ENCODE measurements at regions not wholly inside any gene's neighbourhood (a gene's known extent, or its start where the extent isn't known, plus 50 kb on each side); places are given as distances from the start of the nearest gene placed in this dataset.
"Not testable (repeated sequence)": the region's sequence is repeated elsewhere in the genome, so short reads cannot be mapped to it uniquely, and the experiment has no call there.

DNA sequence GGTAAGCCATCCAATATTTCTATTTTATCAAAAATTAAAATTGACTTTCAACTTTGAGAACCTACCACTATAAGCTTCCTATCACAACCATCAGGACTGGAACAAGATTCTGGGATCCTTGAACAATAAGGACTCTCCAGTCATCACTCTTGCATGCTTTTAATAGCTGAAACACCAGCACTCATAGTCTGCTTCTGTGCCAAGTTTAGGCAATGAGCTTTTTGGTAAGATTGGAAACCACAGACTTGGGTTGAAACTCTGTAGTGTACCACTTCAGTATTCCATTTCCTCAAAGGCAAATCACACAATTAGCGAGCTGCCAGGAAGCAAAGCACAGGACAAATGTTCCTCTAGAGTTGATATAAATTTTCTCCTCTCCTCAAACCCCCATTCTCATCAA is 1065.8 kb upstream of the SLC39A10 start:
- DNase-seq: no peak

DNA sequence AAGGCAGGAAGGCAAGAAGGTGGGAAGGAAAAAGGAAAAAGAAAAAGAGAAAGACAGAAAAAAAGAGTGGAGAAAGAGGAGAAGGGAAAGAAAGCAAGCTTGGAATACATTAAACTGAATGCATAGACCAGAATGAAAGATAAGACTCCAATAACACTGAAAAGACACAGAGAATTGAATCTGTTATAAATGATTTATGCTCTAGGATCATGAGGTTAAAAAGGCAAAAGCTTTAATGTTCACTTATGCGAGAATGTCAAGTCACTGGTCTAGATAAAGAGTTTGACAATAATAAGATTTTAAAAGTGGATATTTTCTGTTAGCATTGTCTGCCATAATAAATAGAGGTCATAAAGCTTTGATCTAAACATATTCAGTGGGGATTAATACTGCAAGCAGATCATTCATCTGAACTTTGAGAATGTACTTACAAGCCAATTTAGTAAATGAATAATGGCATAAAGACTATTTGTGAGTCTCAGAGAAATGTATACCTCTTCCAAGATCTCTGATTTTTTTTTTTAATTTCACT is 1069.2 kb upstream of the SLC39A10 start:
- DNase-seq: no peak

DNA sequence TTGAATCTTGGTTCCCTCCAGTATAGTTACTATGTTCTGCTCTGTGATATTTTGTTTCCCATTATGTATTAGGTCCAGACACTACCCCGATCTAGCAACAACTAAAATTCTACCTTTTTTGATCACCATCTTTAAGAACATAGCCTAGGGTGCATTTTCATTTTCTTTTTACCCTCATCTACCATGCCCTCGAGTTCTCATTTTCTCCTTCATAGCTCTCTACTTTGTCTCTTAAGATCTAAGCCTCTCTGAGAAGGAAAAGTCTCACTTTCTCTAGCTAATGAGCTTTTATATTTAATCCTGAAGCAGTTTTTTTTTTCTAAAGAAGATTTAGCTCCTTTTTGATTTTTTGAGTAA is 1089.4 kb upstream of the SLC39A10 start:
- DNase-seq: no peak

DNA sequence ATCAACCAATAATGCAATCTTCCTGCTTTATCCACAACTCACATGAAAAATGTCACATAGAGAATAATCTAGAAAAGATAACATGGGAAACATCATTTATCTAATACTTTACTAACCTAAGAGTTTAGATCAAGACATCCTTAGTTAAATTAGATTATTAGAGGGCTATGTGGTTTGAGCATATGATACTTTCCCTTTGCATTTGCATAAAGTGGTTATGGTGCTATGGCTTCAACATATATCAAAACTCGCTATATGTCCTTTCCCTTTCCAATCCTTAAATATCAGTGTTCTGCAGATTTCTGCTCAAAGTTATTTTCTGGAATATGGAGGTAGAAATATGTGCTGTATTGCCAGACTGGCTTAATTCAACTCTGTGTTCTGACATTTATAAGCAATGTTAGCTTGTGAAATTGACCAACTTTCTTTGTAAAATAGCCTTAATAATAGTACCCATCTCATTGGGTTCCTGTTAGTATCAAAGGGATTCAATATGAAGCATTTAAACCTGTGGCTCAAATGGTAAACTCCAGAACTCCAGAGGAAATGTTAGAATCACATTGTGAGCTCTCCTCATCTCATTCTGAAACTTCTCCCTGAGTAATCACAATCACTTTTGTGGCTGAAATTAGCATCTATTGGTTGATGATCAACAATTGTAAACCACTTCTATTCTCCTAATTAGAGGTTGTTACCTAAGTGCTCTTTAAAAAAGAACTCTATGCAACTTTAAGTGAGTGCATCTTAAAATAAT is 1089.9 kb upstream of the SLC39A10 start:
- DNase-seq: no peak

DNA sequence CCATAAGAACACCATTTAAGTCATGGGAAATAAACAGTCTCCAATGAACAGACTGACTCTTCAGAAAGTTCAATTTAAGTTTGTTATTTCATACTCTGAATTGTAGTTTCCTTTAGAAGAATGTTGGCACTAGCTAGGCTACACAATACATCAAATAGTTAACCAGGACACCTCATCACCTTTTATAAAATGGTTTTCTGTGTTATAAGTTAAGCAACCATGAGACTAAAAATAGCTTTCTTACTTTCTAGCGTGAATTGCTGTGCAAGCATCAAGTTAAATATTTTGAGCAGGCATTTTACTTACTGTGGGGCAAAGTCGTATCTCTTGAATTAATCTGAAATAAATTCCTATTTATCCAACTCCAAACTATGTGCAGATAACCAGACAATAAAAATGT is 1092.6 kb upstream of the SLC39A10 start:
- no peak for DNase-seq

DNA sequence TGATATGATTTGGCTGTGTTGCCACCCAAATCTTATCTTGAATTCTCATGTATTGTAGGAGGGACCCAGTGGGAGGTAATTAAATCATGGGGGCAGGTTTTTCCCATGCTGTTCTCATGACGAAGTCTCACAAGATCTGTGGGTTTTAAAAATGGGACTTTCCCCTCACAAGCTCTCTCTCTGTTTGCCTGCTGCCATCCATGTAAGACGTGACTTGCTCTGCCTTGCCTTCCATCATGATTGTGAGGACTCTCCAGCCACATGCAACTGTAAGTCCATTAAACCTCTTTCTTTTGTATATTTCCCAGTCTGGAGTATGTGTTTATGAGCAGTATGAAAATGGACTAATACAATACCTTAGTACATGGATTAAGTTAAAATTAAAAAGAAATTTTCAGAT is 1094.7 kb upstream of the SLC39A10 start:
- no peak for DNase-seq

DNA sequence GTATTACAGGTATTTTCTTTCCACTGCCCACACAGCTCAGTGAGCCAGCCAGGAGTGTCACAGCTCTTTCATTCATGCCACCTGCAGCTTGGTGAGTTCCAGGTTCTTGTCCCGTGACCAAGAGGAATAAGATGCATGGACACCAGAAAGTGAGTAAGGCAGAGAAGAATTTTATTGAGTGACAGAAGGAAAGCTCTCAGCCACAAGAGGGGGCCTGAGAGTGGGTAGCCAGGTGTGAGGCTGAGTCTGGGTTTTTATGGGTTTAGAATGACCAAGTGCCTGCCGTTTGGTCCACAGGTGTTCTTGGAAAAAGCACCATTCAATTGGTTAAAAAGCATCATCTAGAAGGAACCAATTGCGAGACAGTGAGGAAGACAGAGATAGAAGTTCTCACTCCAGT is 1097.1 kb upstream of the SLC39A10 start:
- DNase-seq: no peak

DNA sequence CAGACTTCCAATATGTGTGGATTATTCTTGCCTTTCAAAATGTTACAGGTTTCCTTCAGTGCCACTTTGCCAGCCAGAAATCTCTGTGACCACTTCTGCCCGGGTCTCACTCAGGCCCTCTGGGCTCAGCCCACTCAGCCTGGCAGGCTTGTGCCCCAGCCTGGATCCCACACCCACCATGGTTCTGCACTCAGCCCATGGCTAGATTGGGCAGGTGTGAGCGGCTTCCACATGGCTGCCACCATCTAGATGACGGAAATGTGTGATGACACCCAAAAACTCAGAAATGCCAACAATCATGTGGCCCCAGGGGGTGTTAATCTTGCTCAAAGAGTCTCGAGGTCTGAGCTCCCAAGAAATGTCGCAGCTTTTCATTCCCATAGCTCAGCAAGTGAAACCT is 1097.5 kb upstream of the SLC39A10 start:
- DNase-seq: no peak

DNA sequence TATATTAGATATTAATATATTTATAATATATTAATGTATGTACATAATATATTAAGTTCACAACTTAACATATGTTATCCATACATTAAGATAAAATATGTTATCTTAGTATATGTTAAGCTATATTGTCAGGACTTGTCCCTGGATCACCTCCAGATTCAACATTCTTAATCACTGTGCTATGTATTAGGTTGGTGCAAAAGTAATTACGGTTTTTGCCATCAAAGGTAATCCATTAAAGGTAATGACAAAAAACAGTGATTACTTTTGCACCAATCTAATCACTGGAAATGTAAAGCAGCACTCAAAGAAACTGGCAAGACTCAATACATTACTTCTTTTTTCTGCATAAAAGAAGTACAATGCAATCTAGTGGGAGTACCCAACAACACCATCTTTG is 1099.0 kb upstream of the SLC39A10 start:
- no peak for DNase-seq

DNA sequence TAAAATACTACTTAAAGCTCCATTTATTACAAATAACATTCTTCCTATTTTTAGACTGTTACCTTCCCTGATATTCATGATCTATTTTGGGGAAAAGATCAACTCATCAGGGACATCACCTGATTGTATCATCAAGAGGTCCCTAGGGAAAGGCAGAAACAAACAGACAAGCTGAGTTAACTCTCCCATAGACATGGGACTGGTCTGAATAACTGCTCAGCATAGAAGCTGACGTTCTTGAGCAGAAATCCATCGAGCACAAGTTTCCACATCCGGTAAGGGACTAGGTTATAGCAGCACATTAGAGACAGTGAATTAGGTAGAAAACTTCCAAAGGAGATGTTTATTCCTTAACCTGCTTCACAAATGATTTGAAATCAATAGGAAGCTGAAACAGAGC is 1100.4 kb upstream of the SLC39A10 start:
- DNase-seq: no peak

DNA sequence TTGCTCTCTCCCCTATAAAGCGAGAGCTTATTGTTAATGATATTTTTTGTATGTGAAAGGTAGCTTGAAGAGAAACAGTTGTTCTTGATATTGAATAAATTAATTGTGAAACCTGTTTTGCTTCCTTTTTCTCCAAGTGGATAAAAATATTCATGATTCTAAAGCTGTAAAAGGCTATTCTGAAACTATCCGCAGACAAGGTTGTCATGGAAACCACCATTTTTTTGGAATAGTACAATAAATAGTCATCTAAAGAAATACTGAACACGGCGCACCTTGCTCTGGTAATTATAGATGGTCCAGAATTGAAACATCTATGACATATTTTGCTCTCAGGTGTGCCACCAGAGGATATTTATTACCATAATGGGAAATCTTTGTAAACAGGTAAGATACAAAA is 1103.0 kb upstream of the SLC39A10 start:
- no peak for DNase-seq

DNA sequence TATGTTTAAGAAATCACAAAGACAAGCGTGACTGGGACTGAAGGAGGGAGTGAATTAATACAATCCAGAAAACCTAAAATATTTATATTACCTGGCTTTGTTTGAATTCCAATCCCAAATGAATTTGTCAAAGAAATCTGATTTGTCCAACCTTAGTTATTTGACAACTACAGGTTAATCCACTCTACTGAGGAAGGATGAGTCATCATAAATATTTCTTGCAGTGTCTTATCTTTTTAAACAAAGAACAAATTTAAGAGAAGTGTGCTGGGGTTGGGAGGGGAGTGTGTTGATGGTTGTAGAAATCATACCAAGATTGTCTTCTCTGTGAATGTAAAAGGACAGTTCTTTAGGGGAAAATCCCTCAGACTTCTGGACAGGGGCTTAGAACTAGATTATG is 1106.3 kb upstream of the SLC39A10 start:
- no peak for DNase-seq

DNA sequence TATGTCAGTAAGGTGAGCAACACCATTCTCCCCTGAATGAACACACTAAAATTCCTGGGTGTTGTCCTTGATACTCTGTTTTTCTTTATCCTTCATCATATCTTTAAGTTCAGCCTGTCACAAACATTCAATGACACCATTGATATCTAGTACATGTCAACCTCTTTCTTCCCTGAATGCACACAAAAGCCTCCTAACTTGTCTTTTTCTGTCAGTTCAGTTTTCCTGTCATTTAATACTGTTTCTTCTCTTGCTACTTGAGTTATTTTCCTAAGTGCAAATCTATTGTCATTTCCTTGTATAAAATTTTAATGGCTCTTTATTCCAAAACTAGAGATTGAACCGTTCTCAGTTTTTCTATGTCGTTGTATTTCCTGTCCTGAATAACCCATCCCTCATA is 1107.6 kb upstream of the SLC39A10 start:
- DNase-seq: no peak

DNA sequence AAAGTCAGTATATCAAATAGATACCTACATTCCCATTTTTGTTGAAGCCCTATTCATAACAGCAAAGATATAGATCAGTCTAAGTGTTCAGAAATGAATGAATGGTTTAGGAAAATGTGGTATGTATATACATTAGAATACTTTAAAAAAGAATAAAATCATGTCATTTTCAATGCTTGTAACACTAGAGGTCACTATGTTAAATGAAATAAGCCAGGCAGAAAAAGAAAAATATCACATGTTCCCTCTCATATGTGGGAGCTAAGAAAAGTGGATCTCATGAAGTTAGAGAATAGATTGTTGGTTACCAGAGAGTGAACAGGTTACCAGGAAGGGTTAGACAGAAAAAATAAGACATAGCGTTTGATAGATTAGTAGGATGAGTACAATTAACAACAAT is 1111.0 kb upstream of the SLC39A10 start:
- DNase-seq: no peak

DNA sequence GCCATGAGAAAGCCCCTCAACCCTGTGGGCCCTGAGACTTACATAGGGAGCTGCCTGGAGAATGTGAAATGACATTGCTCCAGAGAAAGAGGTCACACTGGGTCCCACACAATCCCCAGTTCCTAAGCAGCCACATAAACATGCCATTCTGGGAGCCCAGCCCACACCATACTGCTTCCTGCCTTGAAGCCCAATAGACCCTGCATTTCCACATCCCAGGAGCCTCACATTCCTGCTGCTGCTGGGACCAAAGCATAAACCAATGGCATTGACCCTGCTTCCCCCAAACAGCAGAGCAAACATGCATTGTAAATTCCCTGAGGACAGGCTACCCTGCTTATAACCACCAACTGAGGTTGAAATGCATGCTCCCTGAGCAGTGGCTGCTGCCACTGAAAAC is 1117.6 kb upstream of the SLC39A10 start:
- no peak for DNase-seq

DNA sequence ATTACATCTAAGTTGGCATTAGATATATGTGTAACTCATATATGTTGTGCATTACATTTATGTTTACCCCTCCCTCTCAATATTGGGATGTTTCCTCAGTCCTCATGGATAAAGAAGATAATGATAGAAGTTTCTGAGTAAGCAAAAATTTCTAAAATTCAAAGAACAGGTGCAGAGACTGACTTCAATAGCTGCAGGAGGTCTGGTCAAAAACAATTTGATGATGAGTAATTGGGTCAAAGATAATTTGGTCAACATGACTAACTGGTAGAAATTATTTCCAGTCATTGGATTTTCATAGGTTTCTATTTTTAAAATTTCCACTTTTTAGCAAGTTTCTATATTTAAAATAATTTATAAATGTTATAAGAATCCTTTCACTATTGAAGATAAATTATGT is 1130.9 kb upstream of the SLC39A10 start:
- no peak for DNase-seq

DNA sequence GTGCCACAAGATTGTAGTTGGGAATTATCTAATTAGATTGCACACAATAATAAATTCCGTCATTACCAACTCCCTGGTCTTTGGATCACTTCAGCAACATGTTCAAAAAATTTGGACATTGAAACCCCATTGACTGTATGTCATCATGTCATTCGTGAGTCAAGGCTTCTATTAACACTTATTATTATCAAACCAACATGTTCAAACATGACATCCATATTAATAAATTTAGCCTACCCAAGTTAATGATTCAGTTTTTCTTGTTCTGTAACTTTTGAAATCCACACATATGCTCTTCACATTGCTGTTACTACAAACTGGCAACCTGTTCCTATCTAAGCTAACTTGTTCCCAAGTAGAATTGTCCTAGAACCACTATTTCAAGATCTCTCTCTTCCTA is 1142.7 kb upstream of the SLC39A10 start:
- DNase-seq: no peak

DNA sequence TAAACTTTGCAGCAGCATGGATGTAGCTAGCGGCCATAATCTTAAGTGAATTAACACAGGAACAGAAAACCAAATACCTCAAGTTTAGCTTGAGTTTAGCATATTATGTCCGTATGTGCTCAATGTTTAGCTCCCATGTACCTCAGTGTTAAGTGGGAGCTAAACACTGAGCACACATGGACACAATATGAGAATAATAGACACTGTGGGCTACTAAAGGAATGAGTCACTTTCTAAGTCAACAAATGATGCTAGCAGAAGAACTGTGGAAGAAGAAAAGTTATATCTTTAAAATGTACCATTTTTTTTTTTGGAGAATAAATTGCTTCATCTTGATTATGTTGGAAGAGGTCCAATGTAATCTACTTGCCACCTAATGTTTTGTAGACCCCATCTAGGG is 1146.0 kb upstream of the SLC39A10 start:
- DNase-seq: not testable (repeated sequence)

DNA sequence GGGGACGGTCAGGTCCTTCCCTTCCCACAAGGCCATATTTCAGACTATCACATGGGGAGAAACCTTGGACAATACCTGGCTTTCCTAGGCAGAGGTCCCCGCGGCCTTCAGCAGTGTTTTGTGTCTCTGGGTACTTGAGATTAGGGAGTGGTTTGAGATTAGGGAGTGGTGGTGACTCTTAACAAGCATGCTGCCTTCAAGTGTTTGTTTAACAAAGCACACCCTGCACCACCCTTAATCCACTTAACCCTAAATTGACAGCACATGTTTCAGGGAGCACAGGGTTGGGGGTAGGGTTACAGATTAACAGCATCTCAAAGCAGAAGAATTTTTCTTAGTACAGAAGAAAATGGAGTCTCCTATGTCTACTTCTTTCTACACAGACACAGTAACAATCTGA is 1152.2 kb upstream of the SLC39A10 start:
- not testable (repeated sequence) for DNase-seq

DNA sequence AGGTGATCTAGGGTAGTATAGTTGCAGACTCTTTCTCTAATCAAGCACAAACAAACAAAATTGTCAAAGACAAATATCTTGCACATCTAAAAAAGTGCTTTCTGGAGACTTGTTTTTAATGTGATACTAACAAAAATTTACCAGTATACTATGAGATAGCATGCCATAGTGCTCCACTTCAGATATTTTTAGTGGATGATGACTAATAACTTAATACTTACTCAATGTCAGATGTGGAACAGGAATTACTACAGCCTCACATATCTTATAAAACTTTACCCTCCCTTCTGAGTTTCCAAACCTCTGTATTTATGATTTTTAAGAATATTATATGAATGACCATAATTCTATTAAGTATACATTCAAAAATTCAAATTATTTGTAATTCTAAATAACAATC is 1162.0 kb upstream of the SLC39A10 start:
- DNase-seq: no peak

DNA sequence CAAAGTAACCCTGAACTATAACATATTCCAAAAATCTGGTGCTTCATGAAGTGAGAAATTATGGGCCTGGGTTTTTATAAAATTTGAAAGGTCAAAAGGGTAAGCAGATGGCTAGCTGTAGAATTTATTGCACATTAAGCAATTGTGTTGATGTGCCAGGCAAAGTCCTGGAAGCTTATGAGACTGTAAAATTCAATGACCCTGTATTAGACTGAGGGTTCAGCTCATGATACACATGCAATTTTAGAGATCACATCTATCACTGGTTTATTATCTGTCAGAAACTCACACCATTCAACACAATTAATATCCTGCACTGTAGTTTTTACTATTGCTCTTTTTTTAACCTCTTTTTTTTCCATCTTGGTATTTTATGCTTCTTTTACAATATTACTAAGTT is 1162.6 kb upstream of the SLC39A10 start:
- no peak for DNase-seq

DNA sequence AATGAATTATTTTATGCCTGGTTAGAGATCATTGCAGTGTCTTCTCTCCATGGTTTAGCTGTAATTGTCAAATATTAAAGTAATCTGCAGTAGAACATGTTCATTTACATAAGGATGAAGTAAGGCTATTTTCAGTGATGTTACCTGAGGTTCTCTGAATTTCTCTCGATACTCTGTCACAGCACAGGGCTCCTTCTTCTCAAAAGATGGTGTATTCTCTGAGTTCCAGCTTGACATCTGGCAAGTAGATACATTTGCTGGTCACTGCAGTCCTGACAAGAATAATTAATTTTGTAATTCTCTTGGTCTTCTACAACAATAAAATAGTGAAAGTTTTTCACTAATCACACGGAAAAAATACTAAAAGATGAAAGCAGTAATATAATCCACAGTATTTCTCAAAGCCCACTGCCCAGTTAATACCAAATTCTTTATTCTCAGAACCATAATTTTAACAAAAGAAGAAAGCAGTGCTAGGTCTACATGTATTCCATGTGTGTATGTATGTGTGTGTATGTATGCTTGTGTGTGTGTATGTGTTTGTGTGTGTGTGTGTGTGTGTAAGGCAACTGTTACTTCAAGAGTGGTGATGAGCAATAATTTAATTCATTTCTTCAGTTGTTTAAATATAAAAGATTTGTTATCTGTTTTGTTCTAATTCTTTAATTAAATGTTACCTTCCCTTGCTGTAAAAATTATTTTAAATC is 1165.5 kb upstream of the SLC39A10 start:
- DNase-seq: no peak

DNA sequence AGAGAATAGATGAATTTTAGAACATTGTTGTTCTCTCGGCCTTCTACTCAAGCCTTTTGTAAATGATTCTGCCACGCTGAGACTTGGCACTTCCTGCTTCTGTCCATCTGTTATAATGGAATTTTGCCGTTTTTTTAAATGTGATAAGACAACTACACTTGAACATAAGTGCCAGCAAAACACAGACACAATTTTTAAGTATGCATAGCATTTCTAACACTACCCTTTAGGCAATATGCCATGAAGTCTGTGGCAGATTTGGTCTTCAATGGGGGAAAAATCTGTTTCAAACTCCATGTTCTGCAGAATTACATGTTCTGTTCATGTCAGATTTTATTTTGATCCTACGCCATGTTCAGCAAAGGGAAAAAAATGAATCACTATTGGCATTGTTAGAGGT is 1170.7 kb upstream of the SLC39A10 start:
- no peak for DNase-seq

DNA sequence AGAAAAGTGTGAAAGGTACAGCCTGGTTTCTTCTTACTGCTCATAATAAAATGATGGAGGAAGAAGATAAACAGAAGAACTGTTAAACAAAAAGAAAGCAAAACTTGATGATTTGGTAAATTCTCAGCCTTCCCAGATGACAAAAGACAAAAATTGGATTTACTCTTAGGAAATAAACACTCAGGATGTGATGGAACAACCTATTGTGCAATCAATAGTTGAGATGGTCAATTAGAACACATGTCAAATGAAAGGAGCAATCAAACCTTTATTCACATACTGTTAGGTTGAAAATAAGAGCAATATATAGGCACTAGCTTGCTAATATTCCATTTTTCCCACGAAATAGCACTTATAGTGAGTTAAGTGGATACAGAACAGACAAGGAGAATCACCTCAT is 1174.0 kb upstream of the SLC39A10 start:
- DNase-seq: no peak

DNA sequence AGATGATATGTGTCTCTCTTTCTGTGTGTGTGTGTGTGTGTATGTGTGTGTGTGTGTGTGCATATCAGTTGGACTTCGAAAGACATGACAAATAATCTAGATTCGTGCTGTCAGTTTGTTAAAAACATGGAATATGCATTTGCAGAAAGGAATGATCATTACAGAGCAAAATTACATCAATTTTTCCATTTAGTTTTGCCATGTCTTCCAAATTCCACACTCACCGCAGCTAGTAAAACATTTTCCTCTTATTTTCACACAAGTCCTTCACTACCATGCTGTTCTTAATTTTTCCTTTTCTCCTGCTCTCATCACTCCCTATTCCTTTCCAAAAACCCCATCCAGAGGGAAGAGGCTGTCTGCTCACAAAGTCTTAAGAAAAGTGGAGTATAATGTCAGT is 1191.4 kb upstream of the SLC39A10 start:
- no peak for DNase-seq
